ENCODE measurements at regions not wholly inside any gene's neighbourhood (a gene's known extent, or its start where the extent isn't known, plus 50 kb on each side); places are given as distances from the start of the nearest gene placed in this dataset.
"Not testable (repeated sequence)": the region's sequence is repeated elsewhere in the genome, so short reads cannot be mapped to it uniquely, and the experiment has no call there.

DNA sequence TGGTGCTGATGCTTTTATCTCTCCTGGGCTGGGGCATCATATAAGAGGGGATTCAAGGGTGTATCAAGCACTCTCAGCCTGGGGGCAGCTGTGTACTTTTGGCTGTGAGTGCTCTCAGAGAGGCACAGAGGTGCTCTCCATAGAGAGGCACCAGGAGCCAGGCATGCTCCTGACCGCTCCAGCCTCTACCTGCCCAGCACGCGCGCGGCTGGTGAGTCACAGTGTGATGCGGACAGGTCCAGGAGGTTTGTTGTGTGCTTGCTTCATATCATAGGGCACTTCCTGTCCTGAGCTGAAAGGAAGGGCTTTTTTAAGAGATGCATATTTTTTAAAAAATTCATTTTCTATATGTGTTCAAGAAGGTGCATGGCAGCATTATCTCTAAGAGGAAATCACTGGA, 93.6 kb upstream of the BCAR3 start:
- in situ Hi-C loops (cut with HindIII; ENCODE audit: low sequenced_read_pairs), result no loop called here

DNA sequence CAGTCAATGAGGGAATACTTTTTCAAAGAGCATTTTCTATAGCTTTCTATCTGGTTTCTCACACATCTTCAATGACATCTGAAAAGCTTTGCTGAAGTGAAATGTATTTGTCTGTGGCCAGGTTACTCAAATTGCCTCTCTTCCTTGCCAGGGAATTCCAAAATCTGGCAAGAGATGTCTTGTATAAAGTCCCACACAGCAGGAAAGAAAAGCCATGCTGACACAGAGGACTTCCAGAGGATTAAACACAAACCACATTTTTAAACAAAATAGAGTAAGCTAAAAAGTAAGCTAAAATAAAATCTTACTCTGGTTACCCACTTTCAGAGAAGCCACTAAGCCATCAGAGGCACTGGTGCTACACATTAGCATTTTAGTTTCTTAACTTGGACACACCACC, 93.1 kb upstream of the BCAR3 start:
- in situ Hi-C loops (cut with HindIII; ENCODE audit: low sequenced_read_pairs), result no loop called here

DNA sequence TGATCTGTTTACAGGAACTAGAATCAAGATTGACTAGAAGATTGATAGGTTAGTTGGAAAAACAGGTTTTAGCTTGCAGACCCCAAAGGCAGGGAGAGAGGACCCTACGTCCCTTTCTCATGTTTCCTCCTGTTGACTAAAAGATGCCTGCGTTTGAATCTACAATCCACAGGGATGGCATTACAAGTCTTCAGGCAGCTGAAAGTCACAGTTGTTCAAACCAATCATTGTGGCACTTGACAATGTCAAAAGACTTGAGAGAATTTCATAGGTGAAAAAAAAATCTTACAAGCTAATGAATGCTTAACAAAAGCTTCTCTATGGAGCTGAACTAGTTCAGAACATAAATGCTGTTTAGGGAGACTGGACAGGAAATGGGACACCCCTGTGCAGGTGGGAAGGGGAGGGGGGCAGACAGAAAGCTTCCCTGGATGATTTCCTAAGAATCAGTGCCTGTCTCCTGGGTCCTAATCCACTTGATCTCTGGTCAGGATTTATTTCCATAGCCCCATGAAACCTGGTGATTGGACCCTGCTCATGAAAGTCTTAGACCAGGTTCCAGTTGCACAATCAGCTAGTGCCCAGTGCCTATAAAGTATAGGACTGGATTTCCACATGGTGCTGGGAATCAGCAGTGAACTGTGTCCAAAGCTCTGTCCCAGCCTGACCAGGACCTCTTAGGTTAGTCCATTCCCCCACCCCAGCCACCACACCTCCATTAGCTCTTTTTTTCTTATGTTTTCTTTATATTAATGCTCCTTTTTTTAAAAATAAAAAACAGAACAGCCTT, 91.6 kb upstream of the BCAR3 start:
- in situ Hi-C loops (cut with HindIII; ENCODE audit: low sequenced_read_pairs), result no loop called here

DNA sequence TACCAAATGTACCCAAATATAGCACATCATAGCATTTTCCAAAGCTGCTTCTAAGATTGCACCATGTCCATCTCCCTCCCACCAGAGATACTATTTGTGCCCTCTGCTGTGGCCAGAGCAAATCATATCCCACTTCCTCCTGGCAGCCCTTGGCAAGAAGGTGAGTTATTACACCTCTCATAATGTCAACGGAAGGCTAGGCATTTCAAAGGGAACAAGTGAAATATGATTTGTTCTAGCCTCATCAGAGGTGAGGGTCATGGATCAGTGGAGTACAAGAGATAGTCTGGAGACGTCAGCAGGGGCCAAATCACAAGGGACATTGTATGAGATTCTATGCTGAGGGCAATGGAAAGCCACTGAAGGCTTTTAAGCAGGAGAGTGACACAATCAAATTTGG, 90.2 kb upstream of the BCAR3 start:
- in situ Hi-C loops (cut with HindIII; ENCODE audit: low sequenced_read_pairs), result no loop called here

DNA sequence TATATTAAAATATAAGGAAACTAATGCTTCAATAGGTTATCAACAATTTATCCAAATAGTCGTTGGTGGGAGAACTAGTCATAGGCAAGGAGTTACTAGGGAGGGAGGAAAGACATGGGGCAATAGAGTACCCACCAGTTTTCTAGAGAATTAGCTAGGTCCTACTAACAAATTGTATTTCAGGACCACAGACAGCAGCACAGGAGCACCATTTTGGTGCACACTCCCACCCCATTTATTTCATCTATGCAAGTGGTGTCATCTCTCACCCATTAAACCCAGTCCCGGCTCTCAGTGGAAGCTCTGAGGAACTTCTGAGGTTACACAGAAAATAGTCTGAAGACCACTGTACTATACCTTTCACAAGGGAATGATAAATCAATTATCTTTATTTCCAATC, 89.0 kb upstream of the BCAR3 start:
- in situ Hi-C loops (cut with HindIII; ENCODE audit: low sequenced_read_pairs), result no loop called here

DNA sequence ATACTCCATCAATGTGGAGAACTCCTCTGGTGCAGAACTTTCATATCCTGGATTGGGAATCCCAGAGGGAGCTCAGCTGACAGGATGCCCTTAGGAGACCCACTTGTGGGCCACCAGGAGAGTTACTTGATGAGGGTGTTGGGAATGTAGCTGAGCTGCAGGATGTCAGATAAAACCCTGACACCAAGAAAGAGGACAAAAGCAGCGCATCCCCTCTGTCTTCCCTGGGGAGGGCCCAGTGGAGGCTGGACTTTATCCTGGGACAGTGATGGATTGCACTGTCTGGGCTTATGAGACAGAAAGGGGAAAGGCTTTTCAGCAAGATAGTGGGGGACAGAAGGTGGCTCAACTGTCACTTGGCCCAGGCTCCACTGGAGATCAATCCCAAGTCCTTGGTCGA, 88.1 kb upstream of the BCAR3 start:
- in situ Hi-C loops (cut with HindIII; ENCODE audit: low sequenced_read_pairs), result no loop called here

DNA sequence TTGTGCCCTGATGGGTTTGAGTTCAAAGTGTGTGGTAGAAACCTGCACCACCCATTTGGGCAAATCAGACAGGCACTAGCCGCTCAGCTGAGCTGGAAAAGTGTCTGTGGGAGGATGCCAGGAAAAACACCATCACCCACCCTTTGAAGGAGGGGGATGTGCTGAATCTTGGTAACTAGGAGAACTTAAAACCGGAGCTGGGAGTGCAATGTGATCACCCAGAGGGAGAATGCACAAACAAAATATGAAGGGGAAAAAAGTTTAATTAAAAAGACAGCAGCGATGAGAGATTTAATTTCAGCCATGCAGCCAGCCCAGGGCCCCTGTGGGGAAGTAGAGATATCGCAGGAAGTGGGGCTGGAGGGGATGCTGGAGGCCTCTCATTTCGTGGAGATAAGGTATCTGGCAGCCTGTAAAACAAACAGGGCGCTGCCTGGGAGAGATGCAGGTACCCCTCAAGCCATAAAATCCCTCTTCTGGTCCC, 86.8 kb upstream of the BCAR3 start:
- in situ Hi-C loops (cut with HindIII; ENCODE audit: low sequenced_read_pairs), result no loop called here

DNA sequence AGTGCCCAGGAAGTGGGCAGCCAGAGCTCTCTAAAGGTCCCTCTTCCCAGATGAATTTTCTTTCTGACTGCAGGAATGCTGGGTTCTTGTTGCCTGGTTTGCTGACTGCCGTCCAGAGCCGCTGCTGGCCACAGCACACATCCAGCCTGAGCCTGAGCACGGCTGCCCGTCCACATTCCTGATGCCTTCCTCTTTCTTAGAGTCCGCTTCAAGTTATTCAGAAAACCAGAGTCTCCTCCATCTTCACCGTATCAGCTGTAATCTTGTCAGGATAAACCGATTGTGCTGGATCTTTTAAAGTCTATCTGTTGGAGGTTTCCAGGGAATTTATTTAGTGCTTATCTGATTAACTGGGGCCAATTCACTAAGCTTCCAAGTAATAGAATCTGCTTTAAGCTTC, 84.8 kb upstream of the BCAR3 start:
- in situ Hi-C loops (cut with HindIII; ENCODE audit: low sequenced_read_pairs), result no loop called here

DNA sequence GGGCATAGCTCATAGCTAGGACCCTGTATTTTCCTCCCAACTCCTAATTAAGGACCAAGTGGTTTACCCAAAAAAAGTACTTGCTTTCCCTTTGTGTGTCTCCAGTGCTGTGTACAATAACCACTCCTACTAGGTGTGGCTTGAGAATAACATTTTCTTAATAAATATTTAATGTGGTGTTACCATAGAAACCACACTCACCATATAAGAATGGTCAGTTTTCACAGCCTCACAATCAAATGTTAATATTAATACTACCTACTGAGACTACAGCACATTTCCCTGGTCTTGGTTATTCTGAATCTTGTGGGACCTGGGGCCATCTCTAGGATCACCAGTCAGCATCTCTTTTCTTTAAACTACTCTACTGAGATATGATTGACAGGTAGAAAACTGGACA, 83.5 kb upstream of the BCAR3 start:
- in situ Hi-C loops (cut with HindIII; ENCODE audit: low sequenced_read_pairs), result no loop called here

DNA sequence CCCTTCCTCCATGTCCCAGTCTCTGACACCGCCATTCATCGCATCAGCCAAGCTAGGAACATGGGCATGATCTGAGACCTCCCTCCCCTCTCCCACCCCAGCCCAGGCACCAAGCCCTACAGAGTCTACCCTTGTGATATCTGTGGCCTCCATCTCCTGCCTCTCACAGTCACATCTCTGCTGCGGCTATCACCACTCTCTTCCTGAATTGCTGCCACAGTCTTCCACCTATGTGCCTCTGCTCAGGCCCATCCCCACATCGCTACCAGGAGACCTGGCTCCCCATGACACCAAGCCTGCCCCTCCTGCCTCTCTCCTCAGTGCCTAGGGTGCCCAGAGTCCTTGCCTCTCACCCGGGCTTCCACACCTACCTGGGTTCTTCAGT, 82.7 kb upstream of the BCAR3 start:
- in situ Hi-C loops (cut with HindIII; ENCODE audit: low sequenced_read_pairs), result no loop called here

DNA sequence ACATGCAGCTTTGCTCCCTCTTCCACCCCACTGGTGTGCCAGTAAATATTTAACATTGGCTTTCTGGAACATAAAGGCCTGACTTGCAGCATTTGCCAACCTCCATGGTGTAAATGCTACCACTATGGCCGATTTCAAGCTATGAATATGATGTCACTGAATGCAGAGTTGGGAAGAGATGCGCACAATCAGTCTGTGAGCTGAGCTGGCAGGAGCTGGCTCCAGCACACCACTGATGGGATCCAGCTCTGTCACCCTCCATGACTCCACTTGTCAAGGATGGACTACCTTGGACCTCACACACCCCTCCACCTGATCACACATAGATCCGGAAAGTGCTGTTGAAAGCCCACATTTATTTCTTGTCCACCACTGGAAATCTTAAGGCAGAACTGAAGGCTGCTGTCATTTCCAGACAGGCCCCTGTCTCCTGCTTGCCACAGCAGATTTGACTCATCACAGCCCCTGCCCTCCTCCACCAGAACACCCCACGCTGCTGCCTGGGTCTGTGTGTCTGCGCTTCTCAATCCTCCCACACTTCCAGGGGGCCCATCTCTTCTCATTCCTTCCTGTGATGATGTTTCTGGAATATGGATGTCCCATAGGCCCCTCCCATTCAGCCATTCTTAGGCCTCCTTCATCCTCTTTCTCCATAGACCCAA, 82.2 kb upstream of the BCAR3 start:
- in situ Hi-C loops (cut with HindIII; ENCODE audit: low sequenced_read_pairs), result no loop called here

DNA sequence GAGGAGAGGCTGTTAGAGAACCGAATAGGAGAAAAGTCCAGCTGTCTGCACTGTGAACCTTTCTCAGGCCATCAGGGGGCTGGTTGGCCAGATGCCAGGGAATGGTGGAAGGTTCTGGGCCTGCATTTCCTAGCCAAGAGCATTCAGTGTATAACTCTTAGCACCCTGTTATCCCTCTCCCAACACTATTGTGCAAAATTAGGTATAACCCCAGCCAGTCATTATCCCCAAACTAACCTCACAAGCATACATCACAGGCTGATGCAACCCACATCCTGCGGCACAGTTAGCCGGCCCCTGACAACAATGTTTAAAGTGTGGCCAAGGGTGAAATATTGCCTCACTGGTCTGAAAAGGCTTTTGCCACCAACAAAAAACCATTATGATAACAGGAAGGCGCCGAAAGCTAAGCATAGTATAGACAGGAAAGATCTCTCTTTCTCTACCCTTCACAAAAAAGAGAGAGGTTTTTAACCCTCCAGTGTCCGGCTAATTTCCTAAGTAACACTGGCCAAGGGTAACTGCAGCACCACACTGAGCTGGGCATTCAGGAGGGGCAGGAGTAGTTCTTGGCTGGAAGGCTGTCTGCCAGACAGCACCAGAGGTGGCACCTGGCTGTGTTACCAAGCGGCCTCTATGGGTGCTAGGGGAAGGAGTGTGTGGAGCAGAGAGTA, 77.3 kb upstream of the BCAR3 start:
- in situ Hi-C loops (cut with HindIII; ENCODE audit: low sequenced_read_pairs), result no loop called here

DNA sequence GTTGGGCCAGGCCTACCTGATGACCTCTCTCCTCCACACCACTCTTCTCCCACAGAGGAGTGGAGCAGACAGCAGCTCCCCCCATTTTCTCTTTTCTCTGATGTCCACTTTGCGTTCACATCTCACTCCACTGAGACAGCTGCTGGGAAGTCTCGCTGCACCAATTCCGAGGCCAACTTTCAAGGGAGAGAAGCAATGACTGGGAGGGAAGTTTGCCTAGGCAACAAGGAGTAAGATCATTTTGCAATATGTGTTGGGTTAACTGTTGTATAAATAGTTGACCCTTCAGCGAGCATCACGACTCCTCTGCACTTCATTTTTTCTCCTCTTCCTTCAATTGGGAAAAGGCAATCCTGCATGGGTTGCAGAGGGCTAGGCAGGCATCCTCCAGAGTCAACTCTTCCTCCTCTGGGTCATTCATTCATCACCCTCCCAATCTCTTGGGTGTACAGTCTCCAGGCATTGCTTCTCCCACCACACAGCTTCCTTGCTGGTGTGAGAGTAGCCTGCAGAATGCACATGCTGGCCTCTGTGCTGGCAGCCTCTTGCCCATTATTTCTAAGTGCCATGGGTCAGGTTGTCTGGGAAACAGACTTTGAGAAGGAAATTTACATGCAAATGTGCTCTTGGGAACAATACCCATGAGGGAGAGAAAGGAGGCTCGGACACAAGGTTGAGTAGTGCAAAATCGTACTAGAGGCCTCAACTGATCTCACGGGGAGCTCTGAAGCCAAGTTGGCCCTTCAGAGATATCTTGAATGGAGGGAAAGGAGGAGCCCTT, 75.8 kb upstream of the BCAR3 start:
- in situ Hi-C loops (cut with HindIII; ENCODE audit: low sequenced_read_pairs), result no loop called here

DNA sequence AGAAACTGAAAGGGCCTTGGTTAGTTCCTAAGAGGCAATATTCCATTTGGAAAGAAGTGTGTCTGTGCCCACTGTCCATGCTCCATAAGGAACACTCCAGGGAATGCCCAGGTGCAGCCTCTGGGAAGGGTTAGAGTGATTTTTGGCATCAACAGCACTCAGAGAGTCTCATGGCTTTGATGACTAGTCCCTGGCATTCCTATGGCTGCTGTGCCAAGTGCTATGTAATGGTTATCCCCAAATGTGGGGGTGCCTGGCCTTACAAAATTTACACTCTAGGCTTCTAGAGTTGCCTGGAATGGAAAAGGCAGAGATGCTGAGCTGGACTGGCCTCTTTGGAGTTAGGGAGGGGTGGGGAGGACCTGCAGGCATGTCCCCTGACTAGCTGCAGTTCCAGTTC, 75.0 kb upstream of the BCAR3 start:
- in situ Hi-C loops (cut with HindIII; ENCODE audit: low sequenced_read_pairs), result no loop called here

DNA sequence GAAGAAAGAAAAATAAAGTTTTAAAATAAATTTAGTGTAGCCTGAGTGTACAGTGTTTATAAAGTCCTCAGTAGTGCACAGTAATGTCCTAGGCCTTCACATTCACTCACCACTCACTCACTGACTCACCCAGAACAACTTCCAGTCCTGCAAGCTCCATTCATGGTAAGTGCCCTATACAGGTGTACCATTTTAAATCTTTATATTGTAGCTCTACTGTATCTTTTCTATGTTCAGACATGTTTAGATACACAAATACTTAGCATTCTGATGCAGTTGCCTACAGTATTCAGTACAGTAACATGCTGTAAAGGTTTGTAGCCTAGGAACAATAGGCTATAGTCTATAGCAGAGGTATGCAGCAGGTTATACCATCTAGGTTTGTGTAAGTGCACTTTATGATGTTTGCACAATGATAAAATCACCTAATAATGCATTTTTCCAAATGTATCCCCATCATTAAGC, 73.6 kb upstream of the BCAR3 start:
- in situ Hi-C loops (cut with HindIII; ENCODE audit: low sequenced_read_pairs), result not testable (repeated sequence)

DNA sequence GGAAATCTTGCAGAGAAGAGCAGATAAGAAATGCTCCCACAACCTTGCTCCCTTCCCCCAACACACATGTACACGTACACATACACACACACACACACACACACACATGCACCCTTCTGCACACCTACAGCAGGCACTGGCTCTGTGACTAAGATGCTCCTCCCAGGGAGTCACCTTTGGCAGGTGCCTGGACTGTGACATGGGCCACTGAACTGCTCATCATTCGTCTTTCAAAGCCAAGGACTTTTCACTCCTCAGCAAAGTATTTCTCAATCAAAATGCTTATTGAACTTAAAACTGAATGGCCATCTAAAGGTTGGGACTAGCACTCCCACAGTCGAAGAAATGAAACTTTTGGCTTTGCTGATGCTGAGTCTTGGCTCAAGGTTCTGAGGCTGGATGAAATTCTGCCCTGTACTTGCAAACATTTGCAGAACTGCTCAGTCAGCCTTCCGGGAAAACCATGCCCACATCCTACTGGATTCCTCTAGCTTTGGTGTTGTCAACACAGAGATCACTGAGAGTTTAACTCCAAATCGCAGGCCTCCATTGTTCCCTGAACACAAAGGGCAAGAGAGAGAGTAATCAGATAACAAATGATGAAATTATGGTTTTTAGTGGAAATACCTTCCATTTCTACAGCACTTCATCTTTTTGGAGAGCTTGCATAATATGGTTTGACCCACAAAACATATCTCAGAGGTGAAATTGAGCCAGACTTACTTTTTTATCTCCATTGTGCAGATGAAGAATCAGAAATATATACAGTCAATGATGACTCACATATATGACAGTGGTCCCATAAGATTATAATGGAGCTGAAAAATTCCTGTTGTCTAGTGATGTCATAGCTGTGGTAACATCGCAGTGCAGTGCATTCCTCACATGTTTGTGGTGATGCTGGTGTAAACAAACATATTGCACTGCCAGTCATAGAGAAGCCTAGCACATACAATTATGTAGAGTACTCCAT, 72.4 kb upstream of the BCAR3 start:
- in situ Hi-C loops (cut with HindIII; ENCODE audit: low sequenced_read_pairs), result no loop called here

DNA sequence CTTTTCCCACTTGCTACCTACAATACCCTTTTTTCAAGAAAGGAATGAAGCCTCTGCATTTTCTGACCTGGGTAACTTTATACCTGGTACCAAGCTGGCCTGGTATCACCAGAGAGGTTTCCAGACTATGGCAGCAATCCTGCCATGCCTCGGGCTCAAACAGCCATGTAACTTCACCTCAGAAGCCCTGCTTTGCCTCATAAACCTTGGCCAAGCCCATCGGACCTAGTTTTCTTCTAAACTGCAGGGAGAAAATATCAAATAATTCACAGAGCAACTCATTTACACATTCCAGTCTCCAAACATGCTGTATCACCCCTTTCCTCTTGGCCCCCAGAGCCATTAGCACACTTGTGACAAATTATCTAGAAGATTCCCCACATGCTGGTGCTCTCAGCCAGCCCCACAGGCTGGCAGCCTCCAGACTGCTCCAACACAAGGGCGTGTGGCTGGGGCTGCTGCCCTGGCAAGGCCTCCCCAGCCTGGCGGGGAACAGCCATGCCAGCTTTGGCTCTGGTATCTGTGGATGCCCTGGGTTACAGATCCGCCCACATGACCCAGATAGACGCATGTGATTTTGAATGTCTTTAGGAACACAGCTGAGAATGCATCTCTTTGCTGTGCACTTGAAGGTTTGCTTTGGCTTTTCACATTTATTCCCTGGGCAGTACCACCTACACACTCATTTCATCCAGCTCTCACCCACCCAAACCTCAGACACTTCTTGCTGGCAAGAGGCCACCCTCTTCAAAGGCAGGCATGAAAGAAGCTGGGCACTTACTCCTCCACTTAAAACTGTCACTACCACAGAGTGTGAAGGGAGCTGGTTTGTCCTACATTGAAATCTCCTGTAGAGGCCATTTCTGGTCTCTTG, 70.0 kb upstream of the BCAR3 start:
- in situ Hi-C loops (cut with HindIII; ENCODE audit: low sequenced_read_pairs), result no loop called here

DNA sequence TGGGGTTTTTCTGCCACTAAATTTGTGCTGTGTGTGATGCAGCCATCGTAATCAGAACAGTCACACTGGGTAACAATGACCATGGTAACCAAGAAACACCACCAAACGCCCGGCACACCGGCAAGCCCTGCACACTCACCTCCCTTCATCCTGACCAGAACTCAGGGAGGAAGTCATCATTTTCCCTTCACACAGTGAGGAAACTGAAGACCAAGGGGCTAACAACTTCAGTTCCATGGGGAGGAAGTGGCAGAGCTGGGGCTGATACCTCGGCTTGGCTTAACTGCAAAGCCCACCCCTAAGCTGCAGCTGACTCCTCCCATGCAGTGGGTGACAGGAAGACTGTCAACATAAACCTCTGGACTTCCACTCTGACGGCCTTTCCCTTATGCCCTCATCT, 69.3 kb upstream of the BCAR3 start:
- in situ Hi-C loops (cut with HindIII; ENCODE audit: low sequenced_read_pairs), result no loop called here

DNA sequence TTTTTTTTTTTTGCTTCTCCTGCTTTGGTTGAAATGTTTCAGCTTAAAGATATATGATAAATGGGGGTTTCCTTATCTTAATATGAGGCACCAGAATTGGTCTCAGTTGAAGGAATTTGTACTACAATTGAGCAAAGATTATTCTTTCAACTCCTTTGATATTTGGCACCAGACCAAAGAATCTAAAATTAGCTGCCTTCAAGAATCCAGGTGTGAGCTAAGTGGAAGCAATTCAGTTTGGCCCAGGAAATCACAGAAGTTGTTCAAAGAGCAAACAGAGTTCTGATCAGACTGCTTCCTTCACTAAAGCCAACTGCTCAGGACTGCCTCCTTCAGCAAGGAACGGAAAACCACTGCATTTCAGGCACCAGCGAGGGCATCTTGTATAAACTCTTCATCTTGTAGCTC, 68.3 kb upstream of the BCAR3 start:
- in situ Hi-C loops (cut with HindIII; ENCODE audit: low sequenced_read_pairs), result no loop called here
